Right cardiac atrium (tissue), 5 donors: ENCODE measurements at regions not wholly inside any gene's neighbourhood (a gene's known extent, or its start where the extent isn't known, plus 50 kb on each side); places are given as distances from the start of the nearest gene placed in this dataset.

Source experiments
- ATAC-seq, 2 donors: fragments of 200-7000 bp; cut with Tn5 transposase; one replicate each; pipeline versions ENCODE4 v1.8.0 to v1.9.1; 2020; ENCODE audit warnings: moderate library complexity in 2 of 2, mild to moderate bottlenecking in 1 of 2
- DNase-seq, 3 donors: peaks; one replicate each; pipeline ENCODE4 v3.0.0-alpha.2; 2020
- H3K27ac ChIP-seq: one replicate; pipeline ENCODE4 v1.5.1; 2013; ENCODE audit warnings: mild to moderate bottlenecking, low read length, control low read depth, moderate library complexity
- H3K27me3 ChIP-seq: one replicate; pipeline ENCODE4 v1.6.1; 2013; ENCODE audit not compliant: control insufficient read depth, insufficient read depth
- H3K4me1 ChIP-seq: one replicate; pipeline ENCODE4 v1.6.1; 2013; ENCODE audit warnings: low read length; ENCODE audit not compliant: control insufficient read depth, insufficient read depth
- H3K4me3 ChIP-seq: one replicate; pipeline ENCODE4 v1.5.1; 2013; ENCODE audit warnings: low read length, control low read depth
- H3K9me3 ChIP-seq: one replicate; pipeline ENCODE4 v1.6.1; 2013; ENCODE audit warnings: low read length; ENCODE audit not compliant: control insufficient read depth
- WGBS: extraction: QIAGEN DNeasy Blood & Tissue Kit; methylation state at CpG from one replicate; pipeline ENCODE4 v1.1.7; 2013; 5-methylcytosine and 5-hydroxymethylcytosine counted together
- intact Hi-C, 4 donors: fragments of 100-400 bp; cut with DNase I; formaldehyde crosslinking; loops; one replicate each; pipeline versions ENCODE4 v1.11.0 to v1.14.0; 2022 to 2023
- donor health status: healthy with polysubstance abuse.
- donor health status: DM: no; HTN: yes; CAD: no.
- donor health status: DM: no; HTN: no; CAD: no.
- donor health status: DM: no; HTN: yes; CAD: no; lungs with severe emphysema.
- donor health status: DM: yes; HTN: yes; CAD: no.

- Histone ChIP-seq H3K4me1 (no peaks in the 10 kb centered on the region), H3K27ac (no peak overlapping the region), H3K4me3 (no peak overlapping the region), H3K27me3 (no peaks in the 10 kb centered on the region), H3K9me3 (no peaks in the 10 kb centered on the region)
- DNase-seq = peak; percentile 41 to 77 (median 67)
- peak; percentile 43 to 59 for ATAC-seq
- 77% methylated on average over 19 of the region's 19 CpGs for WGBS
- intact Hi-C loops = loop anchor here in 2 of 4 donors (2.0 to 10.0 kb wide), 3 partner anchors 41 to 455 kb away; no protein-coding TSS in a partner anchor
Observed at GRCh38 chr13:111049791-111050538, 65.1 kb upstream of the ARHGEF7 start.

GRCh38 chr13:111048387-111048786 is 66.7 kb upstream of the ARHGEF7 start:
- no peak for DNase-seq
- Histone ChIP-seq H3K27me3 (no peaks in the 10 kb centered on the region), H3K4me1 (no peaks in the 10 kb centered on the region), H3K9me3 (no peaks in the 10 kb centered on the region), H3K4me3 (no peak overlapping the region), H3K27ac (no peak overlapping the region)
- no peak for ATAC-seq
- intact Hi-C loops = loop anchor here in 2 of 4 donors (2.0 to 10.0 kb wide), 2 partner anchors 40 to 104 kb away; no protein-coding TSS in a partner anchor
- WGBS = 86% methylated on average over 8 of the region's 8 CpGs

- ATAC-seq = no peak
- no peaks in the 10 kb centered on the region for H3K4me1 ChIP-seq
- no peak overlapping the region for H3K4me3 ChIP-seq
- no peak for DNase-seq
- no peaks in the 10 kb centered on the region for H3K27me3 ChIP-seq
- 65% methylated on average over 5 of the region's 5 CpGs for WGBS
- intact Hi-C loops = loop anchor here in 2 of 4 donors (10.0 kb wide), 1 partner anchor 103 kb away; no protein-coding TSS in a partner anchor
- no peak overlapping the region for H3K27ac ChIP-seq
- no peaks in the 10 kb centered on the region for H3K9me3 ChIP-seq
Observed at GRCh38 chr13:111047326-111047725, 67.8 kb upstream of the ARHGEF7 start.

- ATAC-seq = peak; percentile 30 to 34
- Histone ChIP-seq H3K9me3 (no peaks in the 10 kb centered on the region), H3K27ac (no peak overlapping the region), H3K27me3 (no peaks in the 10 kb centered on the region), H3K4me1 (no peaks in the 10 kb centered on the region), H3K4me3 (no peak overlapping the region)
- intact Hi-C loops = loop anchor here in 2 of 4 donors (10.0 kb wide), 1 partner anchor 102 kb away; no protein-coding TSS in a partner anchor
- peak in 1 of 3 donors; percentile 67 for DNase-seq
- 49% methylated on average over 9 of the region's 9 CpGs for WGBS
Observed at GRCh38 chr13:111046590-111047141, 68.4 kb upstream of the ARHGEF7 start.

GRCh38 chr13:111045170-111045569 is 69.9 kb upstream of the ARHGEF7 start:
- no peak for ATAC-seq
- no peak overlapping the region for H3K27ac ChIP-seq
- DNase-seq = no peak
- no peaks in the 10 kb centered on the region for H3K9me3 ChIP-seq
- no peaks in the 10 kb centered on the region for H3K4me1 ChIP-seq
- no peak overlapping the region for H3K4me3 ChIP-seq
- WGBS = 87% methylated on average over 10 of the region's 10 CpGs
- no peaks in the 10 kb centered on the region for H3K27me3 ChIP-seq
- intact Hi-C loops = loop anchor here in 2 of 4 donors (10.0 kb wide), 1 partner anchor 100 kb away; no protein-coding TSS in a partner anchor

- H3K27me3 ChIP-seq = no peaks in the 10 kb centered on the region
- DNase-seq (no peak), ATAC-seq (no peak)
- no peaks in the 10 kb centered on the region for H3K9me3 ChIP-seq
- H3K4me3 ChIP-seq = no peak overlapping the region
- 92% methylated on average over 19 of the region's 19 CpGs for WGBS
- H3K4me1 ChIP-seq = no peaks in the 10 kb centered on the region
- no peak overlapping the region for H3K27ac ChIP-seq
- intact Hi-C loops = loop anchor here in 2 of 4 donors (10.0 kb wide), 1 partner anchor 99 kb away; no protein-coding TSS in a partner anchor
Observed at GRCh38 chr13:111044087-111044830, 70.9 kb upstream of the ARHGEF7 start.

GRCh38 chr13:111043575-111043982 is 71.5 kb upstream of the ARHGEF7 start:
- intact Hi-C loops = loop anchor here in 2 of 4 donors (10.0 kb wide), 1 partner anchor 99 kb away; no protein-coding TSS in a partner anchor
- WGBS = 75% methylated on average over 12 of the region's 12 CpGs
- Histone ChIP-seq H3K9me3 (no peaks in the 10 kb centered on the region), H3K27me3 (no peaks in the 10 kb centered on the region), H3K4me3 (no peak overlapping the region), H3K27ac (no peak overlapping the region), H3K4me1 (no peaks in the 10 kb centered on the region)
- DNase-seq (peak in 1 of 3 donors; percentile 67), ATAC-seq (peak in 1 of 2 donors; percentile 60)

GRCh38 chr13:111042661-111043226 is 72.4 kb upstream of the ARHGEF7 start:
- intact Hi-C loops = loop anchor here in 2 of 4 donors (10.0 kb wide), 1 partner anchor 98 kb away; no protein-coding TSS in a partner anchor
- 70% methylated on average over 11 of the region's 11 CpGs for WGBS
- no peak for DNase-seq
- no peak overlapping the region for H3K4me3 ChIP-seq
- no peak overlapping the region for H3K27ac ChIP-seq
- no peak for ATAC-seq
- H3K9me3 ChIP-seq = no peaks in the 10 kb centered on the region
- no peaks in the 10 kb centered on the region for H3K27me3 ChIP-seq
- H3K4me1 ChIP-seq = no peaks in the 10 kb centered on the region

GRCh38 chr13:111040830-111041229 is 74.3 kb upstream of the ARHGEF7 start:
- Histone ChIP-seq H3K9me3 (no peaks in the 10 kb centered on the region), H3K27me3 (no peaks in the 10 kb centered on the region), H3K4me3 (no peak overlapping the region), H3K27ac (no peak overlapping the region), H3K4me1 (no peaks in the 10 kb centered on the region)
- no peak for ATAC-seq
- DNase-seq = no peak
- intact Hi-C loops = loop anchor here in 2 of 4 donors (10.0 kb wide), 1 partner anchor 96 kb away; no protein-coding TSS in a partner anchor
- 61% methylated on average over 7 of the region's 7 CpGs for WGBS

GRCh38 chr13:111039735-111040134 is 75.4 kb upstream of the ARHGEF7 start:
- Histone ChIP-seq H3K4me3 (no peak overlapping the region), H3K27me3 (no peaks in the 10 kb centered on the region), H3K4me1 (no peaks in the 10 kb centered on the region), H3K27ac (no peak overlapping the region), H3K9me3 (no peaks in the 10 kb centered on the region)
- DNase-seq (no peak), ATAC-seq (no peak)
- intact Hi-C loops = loop anchor here (10.0 kb wide), 2 partner anchors 95 to 115 kb away; no protein-coding TSS in a partner anchor
- WGBS = 74% methylated on average over 5 of the region's 5 CpGs
